Lung (tissue), 11 donors: ENCODE measurements at regions not wholly inside any gene's neighbourhood (a gene's known extent, or its start where the extent isn't known, plus 50 kb on each side); places are given as distances from the start of the nearest gene placed in this dataset.

Source experiments
- ATAC-seq: fragments of 200-7000 bp; cut with Tn5 transposase; one replicate; pipeline ENCODE4 v1.9.1; 2020; ENCODE audit warnings: moderate number of reproducible peaks; ENCODE audit not compliant: insufficient read depth, low FRiP score
- DNase-seq, 3 donors: peaks; one replicate each; pipeline ENCODE4 v3.0.0-alpha.2; 2013 to 2017
- H3K27ac ChIP-seq, 2 donors: one replicate each; pipeline ENCODE4 v1.5.1; 2013; ENCODE audit warnings: mild to moderate bottlenecking in 2 of 2, moderate library complexity in 2 of 2, control low read depth in 1 of 2, inconsistent platforms in 1 of 2, low read depth in 1 of 2, low read length in 1 of 2
- H3K27me3 ChIP-seq, 3 donors: one replicate each; pipeline ENCODE4 v1.5.1; 2013; ENCODE audit warnings: low read length in 2 of 3; ENCODE audit not compliant: control insufficient read depth in 3 of 3, insufficient read depth in 3 of 3
- H3K36me3 ChIP-seq, 4 donors: one replicate each; pipeline ENCODE4 v1.5.1; 2013; ENCODE audit warnings: low read length in 4 of 4, mild to moderate bottlenecking in 1 of 4, moderate library complexity in 1 of 4; ENCODE audit not compliant: control insufficient read depth in 4 of 4, insufficient read depth in 4 of 4
- H3K4me1 ChIP-seq, 5 donors: one replicate each; pipeline ENCODE4 v1.5.1; 2013; ENCODE audit warnings: low read length in 5 of 5, mild to moderate bottlenecking in 2 of 5, moderate library complexity in 1 of 5; ENCODE audit not compliant: control insufficient read depth in 5 of 5, insufficient read depth in 5 of 5
- H3K4me3 ChIP-seq: one replicate; pipeline ENCODE4 v1.5.1; 2013; ENCODE audit warnings: mild to moderate bottlenecking, control low read depth, moderate library complexity
- H3K9ac ChIP-seq, 2 donors: one replicate each; pipeline ENCODE4 v1.5.1; 2013; ENCODE audit warnings: low read length in 2 of 2, control low read depth in 1 of 2; ENCODE audit not compliant: insufficient read depth in 1 of 2
- H3K9me3 ChIP-seq, 4 donors: one replicate each; pipeline ENCODE4 v1.5.1; 2013; ENCODE audit warnings: low read length in 3 of 4, mild to moderate bottlenecking in 1 of 4, moderate library complexity in 1 of 4; ENCODE audit not compliant: control insufficient read depth in 4 of 4, insufficient read depth in 3 of 4
- WGBS, 2 donors: extraction: QIAGEN DNeasy Blood & Tissue Kit; methylation state at CpG; one replicate each; pipeline ENCODE4 v1.1.7; 2013; 5-methylcytosine and 5-hydroxymethylcytosine counted together
- TF ChIP-seq, protein P1 (sequence below): IDR thresholded peaks from 2 replicates; pipeline ENCODE4 v1.5.1; 2012; ENCODE audit warnings: mild to moderate bottlenecking; ENCODE audit errors: control extremely low read depth, extremely low read depth
- donor health status: control.
- donor health status: control.
- donor health status: Bipolar disorder and iron deficiency.
- donor health status: healthy.
- donor health status: DM: yes; HTN: yes; CAD: no.

- no peak for ATAC-seq
- 64 to 69% methylated on average over 10 of the region's 10 CpGs for WGBS, 2 donors
- no peaks in the 10 kb centered on the region for H3K36me3 ChIP-seq
- no peaks in the 10 kb centered on the region for H3K27me3 ChIP-seq
- DNase-seq: peak in 2 of 3 donors; percentile 3 to 11
- no peak overlapping the region for H3K4me3 ChIP-seq
- no peaks in the 10 kb centered on the region for H3K4me1 ChIP-seq
- H3K27ac ChIP-seq: no peak overlapping the region
- no peaks in the 10 kb centered on the region for H3K9me3 ChIP-seq
- TF ChIP-seq, protein P1, sequence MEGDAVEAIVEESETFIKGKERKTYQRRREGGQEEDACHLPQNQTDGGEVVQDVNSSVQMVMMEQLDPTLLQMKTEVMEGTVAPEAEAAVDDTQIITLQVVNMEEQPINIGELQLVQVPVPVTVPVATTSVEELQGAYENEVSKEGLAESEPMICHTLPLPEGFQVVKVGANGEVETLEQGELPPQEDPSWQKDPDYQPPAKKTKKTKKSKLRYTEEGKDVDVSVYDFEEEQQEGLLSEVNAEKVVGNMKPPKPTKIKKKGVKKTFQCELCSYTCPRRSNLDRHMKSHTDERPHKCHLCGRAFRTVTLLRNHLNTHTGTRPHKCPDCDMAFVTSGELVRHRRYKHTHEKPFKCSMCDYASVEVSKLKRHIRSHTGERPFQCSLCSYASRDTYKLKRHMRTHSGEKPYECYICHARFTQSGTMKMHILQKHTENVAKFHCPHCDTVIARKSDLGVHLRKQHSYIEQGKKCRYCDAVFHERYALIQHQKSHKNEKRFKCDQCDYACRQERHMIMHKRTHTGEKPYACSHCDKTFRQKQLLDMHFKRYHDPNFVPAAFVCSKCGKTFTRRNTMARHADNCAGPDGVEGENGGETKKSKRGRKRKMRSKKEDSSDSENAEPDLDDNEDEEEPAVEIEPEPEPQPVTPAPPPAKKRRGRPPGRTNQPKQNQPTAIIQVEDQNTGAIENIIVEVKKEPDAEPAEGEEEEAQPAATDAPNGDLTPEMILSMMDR: no peak
- H3K9ac ChIP-seq: peak overlapping the region in 1 of 2 donors; percentile 47
Observed at GRCh38 chr14:29274890-29275596, 508.5 kb downstream of the FOXG1 start.

GRCh38 chr14:29278301-29279263 lies 512.0 kb downstream of the FOXG1 start:
- ATAC-seq (no peak), DNase-seq (no peak)
- no peak overlapping the region for H3K9ac ChIP-seq
- H3K4me1 ChIP-seq: no peaks in the 10 kb centered on the region
- H3K36me3 ChIP-seq: no peaks in the 10 kb centered on the region
- H3K27ac ChIP-seq: no peak overlapping the region
- H3K4me3 ChIP-seq: no peak overlapping the region
- H3K27me3 ChIP-seq: no peaks in the 10 kb centered on the region
- 64 to 87% methylated on average over 1 of the region's 1 CpG for WGBS, 2 donors
- H3K9me3 ChIP-seq: no peaks in the 10 kb centered on the region
- TF ChIP-seq, protein P1: no peak

DNA sequence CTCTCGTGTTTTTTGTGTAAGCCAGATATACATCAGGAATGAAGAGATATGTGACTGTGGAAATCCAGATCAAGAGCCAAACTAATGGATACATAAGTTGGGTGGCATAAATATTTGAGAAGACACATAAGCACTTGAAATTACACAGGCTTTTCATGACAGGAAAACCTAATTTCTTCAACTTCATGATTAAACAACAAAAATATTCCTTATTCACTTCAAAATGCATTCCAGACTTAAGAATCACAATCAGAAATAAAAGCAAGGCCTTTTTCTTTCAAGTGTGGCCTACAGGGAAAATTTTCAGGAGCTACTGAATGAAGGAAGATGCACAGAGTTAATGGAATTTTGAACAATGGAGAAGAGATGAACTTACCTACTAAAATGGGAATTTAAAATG lies 515.6 kb downstream of the FOXG1 start:
- WGBS, 2 donors: 21 to 64% methylated on average over 1 of the region's 1 CpG
- no peak overlapping the region for H3K4me3 ChIP-seq
- H3K27me3 ChIP-seq: no peaks in the 10 kb centered on the region
- TF ChIP-seq, protein P1: no peak
- DNase-seq (no peak), ATAC-seq (no peak)
- H3K36me3 ChIP-seq: no peaks in the 10 kb centered on the region
- H3K27ac ChIP-seq: no peak overlapping the region
- H3K9me3 ChIP-seq: no peaks in the 10 kb centered on the region
- no peak overlapping the region for H3K9ac ChIP-seq
- H3K4me1 ChIP-seq: no peaks in the 10 kb centered on the region
